Endothelial cell (in vitro differentiated cells): ENCODE measurements at regions not wholly inside any gene's neighbourhood (a gene's known extent, or its start where the extent isn't known, plus 50 kb on each side); places are given as distances from the start of the nearest gene placed in this dataset.

ENCODE experiments used
- DNase-seq: peaks from one replicate; pipeline ENCODE4 v3.0.0; 2021; ENCODE audit warnings: low spot score
- H3K27ac Mint-ChIP-seq: one replicate; pipeline ENCODE4 v1.8.0; 2021; ENCODE audit warnings: mixed read lengths, inconsistent platforms; ENCODE audit not compliant: unreplicated experiment
- H3K27me3 Mint-ChIP-seq: one replicate; pipeline ENCODE4 v1.8.0; 2021; ENCODE audit warnings: mild to moderate bottlenecking, moderate library complexity, mixed read lengths, inconsistent platforms; ENCODE audit not compliant: unreplicated experiment
- H3K36me3 Mint-ChIP-seq: one replicate; pipeline ENCODE4 v1.8.0; 2021; ENCODE audit warnings: mild to moderate bottlenecking, low read depth, mixed read lengths, inconsistent platforms; ENCODE audit not compliant: unreplicated experiment
- H3K4me1 Mint-ChIP-seq: one replicate; pipeline ENCODE4 v1.8.0; 2021; ENCODE audit warnings: mild to moderate bottlenecking, mixed read lengths, inconsistent platforms; ENCODE audit not compliant: unreplicated experiment
- H3K4me3 Mint-ChIP-seq: one replicate; pipeline ENCODE4 v1.8.0; 2021; ENCODE audit warnings: mild to moderate bottlenecking, mixed read lengths, inconsistent platforms; ENCODE audit not compliant: unreplicated experiment
- H3K9me3 Mint-ChIP-seq: one replicate; pipeline ENCODE4 v1.8.0; 2021; ENCODE audit warnings: mixed read lengths, inconsistent platforms; ENCODE audit not compliant: unreplicated experiment
- TF ChIP-seq, protein P1 (sequence below): fragments of 200-600 bp; sonication (generic); IDR thresholded peaks from one replicate; pipeline ENCODE4 v1.5.0; 2021; ENCODE audit warnings: antibody characterized with exemption; ENCODE audit not compliant: unreplicated experiment

DNA sequence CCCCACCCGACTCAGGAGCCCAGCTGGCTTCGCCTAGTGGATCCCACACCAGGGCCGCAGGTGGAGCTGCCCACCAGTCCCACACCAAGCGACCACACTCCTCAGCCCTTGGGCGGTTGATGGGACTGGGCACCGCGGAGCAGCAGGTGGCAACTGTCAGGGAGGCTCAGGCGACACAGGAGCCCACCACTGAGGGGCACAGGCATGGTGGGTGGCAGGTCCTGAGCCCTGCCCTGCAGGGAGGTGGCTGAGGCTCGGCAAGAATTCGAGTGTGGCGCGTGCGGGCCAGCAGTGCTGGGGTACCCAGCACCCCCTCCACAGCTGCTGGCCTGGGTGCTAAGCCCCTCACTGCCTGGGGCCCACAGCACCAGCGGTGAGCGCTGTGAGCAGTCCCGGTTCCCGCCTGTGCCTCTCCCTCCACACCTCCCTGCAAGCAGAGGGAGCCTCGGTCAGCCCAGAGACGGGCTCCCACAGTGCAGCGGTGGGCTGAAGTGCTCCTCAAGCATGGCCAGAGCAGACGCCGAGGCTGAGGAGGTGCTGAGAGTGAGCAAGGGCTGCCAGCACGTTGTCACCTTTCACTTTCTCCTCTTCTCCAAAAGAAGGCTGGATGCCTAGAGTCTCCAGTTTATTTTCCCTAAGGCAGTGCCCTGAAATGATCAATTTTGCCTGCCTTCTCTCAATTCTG, 1440.7 kb upstream of the ZEB2 start:
- H3K9me3 Mint-ChIP-seq, result no peaks in the 10 kb centered on the region
- TF ChIP-seq, protein P1, sequence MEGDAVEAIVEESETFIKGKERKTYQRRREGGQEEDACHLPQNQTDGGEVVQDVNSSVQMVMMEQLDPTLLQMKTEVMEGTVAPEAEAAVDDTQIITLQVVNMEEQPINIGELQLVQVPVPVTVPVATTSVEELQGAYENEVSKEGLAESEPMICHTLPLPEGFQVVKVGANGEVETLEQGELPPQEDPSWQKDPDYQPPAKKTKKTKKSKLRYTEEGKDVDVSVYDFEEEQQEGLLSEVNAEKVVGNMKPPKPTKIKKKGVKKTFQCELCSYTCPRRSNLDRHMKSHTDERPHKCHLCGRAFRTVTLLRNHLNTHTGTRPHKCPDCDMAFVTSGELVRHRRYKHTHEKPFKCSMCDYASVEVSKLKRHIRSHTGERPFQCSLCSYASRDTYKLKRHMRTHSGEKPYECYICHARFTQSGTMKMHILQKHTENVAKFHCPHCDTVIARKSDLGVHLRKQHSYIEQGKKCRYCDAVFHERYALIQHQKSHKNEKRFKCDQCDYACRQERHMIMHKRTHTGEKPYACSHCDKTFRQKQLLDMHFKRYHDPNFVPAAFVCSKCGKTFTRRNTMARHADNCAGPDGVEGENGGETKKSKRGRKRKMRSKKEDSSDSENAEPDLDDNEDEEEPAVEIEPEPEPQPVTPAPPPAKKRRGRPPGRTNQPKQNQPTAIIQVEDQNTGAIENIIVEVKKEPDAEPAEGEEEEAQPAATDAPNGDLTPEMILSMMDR, result no peak
- no peaks in the 10 kb centered on the region for H3K36me3 Mint-ChIP-seq
- H3K4me3 Mint-ChIP-seq, result no peak overlapping the region
- H3K4me1 Mint-ChIP-seq, result no peaks in the 10 kb centered on the region
- no peak overlapping the region for H3K27ac Mint-ChIP-seq
- no peak for DNase-seq
- no peaks in the 10 kb centered on the region for H3K27me3 Mint-ChIP-seq

DNA sequence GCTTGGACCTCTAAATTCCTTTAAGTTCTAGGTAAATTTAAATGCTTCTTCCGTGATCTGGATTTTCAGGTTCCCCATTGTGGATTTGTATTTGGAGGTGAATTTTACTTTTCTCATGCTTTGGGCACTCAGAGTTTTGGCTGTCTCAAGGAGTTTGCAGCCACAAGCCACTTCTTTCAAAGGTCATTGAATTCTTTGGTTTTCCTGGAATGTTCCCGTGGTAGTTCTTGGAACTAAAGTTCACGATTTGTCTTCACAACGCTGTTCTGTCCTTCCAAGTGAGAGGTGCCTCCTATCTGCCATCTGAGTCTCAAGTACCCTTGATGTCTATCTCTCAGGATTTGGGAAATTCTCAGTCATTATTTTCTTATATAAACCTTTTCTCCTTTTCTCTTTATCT, 1438.7 kb upstream of the ZEB2 start:
- Mint-ChIP-seq H3K4me3 (no peak overlapping the region), H3K36me3 (no peaks in the 10 kb centered on the region), H3K9me3 (no peaks in the 10 kb centered on the region), H3K27me3 (no peaks in the 10 kb centered on the region), H3K4me1 (no peaks in the 10 kb centered on the region), H3K27ac (no peak overlapping the region)
- no peak for DNase-seq
- TF ChIP-seq, protein P1, result no peak

DNA sequence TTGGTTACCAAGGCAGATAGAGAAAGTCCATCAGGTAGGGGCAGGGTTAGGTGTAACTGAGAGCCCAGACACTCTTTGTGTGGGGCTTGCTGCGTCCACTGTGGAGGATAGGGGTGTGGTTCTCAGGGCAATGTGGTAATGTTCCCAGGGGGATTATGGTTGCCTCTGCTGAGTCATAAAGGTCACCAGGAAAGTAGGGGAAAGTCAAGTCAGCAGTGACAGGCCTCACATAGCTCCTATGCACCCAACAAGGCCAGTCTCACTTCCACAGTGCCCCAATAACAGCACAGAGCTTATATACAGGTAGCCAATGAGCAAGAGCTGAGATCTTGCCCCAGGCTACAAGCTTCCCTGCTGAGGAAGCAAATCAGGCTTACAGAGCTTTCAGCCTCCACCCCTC, 1438.0 kb upstream of the ZEB2 start:
- Mint-ChIP-seq H3K36me3 (no peaks in the 10 kb centered on the region), H3K27me3 (no peaks in the 10 kb centered on the region), H3K4me1 (no peaks in the 10 kb centered on the region), H3K9me3 (no peaks in the 10 kb centered on the region), H3K27ac (no peak overlapping the region), H3K4me3 (no peak overlapping the region)
- DNase-seq, result no peak
- TF ChIP-seq, protein P1, result no peak

DNA sequence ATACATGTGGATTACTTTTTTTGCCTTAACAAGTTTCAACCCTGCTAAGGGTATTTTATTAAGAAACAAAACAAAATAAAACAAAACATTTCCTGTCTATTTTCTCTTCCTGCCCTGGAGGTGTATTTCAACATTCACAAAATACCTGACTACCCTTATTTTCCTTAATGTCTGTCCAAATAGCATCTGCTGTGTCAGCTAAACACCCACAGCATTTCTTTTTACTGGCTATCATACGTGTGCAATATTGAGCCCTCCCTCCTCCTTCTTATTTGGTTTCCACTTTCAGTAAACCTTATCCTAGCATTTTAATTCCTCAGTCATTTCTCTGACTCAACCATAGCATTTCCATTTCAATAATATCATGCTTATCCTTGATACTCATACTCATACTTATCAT, 1420.0 kb upstream of the ZEB2 start:
- no peaks in the 10 kb centered on the region for H3K27me3 Mint-ChIP-seq
- no peak overlapping the region for H3K27ac Mint-ChIP-seq
- TF ChIP-seq, protein P1, result no peak
- no peaks in the 10 kb centered on the region for H3K9me3 Mint-ChIP-seq
- no peaks in the 10 kb centered on the region for H3K4me1 Mint-ChIP-seq
- no peak overlapping the region for H3K4me3 Mint-ChIP-seq
- no peak for DNase-seq
- H3K36me3 Mint-ChIP-seq, result no peaks in the 10 kb centered on the region

DNA sequence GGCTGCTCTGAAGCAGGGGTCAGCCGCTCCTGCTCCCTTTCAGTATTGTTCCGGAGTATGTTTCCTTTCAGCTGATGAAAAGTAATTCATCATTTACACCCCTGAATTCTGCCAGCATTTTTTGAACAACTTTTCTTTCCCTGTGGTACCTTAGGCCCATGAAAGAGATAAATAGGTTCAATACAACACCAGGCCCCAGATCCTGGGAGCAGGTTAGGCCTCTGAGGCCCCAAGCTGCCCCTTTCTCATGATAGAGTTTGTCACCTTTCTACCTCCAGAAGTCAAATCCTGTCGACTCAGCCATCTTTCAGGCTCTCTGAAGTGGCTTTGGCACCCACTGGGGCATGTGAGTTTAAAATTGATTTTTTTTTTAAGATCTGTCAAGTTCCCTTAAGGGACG, 1415.1 kb upstream of the ZEB2 start:
- no peak overlapping the region for H3K4me3 Mint-ChIP-seq
- TF ChIP-seq, protein P1, result no peak
- H3K4me1 Mint-ChIP-seq, result no peaks in the 10 kb centered on the region
- H3K36me3 Mint-ChIP-seq, result no peaks in the 10 kb centered on the region
- no peak overlapping the region for H3K27ac Mint-ChIP-seq
- no peak for DNase-seq
- no peaks in the 10 kb centered on the region for H3K9me3 Mint-ChIP-seq
- no peaks in the 10 kb centered on the region for H3K27me3 Mint-ChIP-seq
